ENCODE measurements at regions not wholly inside any gene's neighbourhood (a gene's known extent, or its start where the extent isn't known, plus 50 kb on each side); places are given as distances from the start of the nearest gene placed in this dataset.

DNA sequence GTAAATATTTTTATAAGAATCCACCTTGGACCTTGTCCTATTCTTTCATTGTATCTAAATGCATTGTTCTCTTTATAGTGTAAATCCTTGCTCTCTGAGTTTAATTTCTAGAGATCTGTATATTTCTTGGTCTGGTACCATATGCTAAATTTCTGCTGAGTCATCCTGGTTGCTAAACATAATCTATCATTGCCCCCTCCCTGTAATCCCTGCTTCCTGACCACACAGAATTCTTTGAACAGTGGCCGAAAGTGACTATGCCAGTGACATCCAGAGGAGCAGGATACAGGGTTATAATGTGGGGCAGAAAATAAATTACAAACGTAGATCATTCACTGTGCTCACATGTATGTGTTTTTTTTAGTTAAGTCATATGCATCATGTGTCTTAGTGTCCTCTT, 143.1 kb downstream of the DIPK2A start:
- no peak overlapping the region for H3K14ac ChIP-seq (ENCODE audit: insufficient read depth, low read length)
- H4K8ac ChIP-seq (replicated peaks; ENCODE audit: insufficient read length, low read depth, low read length): no peak overlapping the region
- TF ChIP-seq, protein P1, sequence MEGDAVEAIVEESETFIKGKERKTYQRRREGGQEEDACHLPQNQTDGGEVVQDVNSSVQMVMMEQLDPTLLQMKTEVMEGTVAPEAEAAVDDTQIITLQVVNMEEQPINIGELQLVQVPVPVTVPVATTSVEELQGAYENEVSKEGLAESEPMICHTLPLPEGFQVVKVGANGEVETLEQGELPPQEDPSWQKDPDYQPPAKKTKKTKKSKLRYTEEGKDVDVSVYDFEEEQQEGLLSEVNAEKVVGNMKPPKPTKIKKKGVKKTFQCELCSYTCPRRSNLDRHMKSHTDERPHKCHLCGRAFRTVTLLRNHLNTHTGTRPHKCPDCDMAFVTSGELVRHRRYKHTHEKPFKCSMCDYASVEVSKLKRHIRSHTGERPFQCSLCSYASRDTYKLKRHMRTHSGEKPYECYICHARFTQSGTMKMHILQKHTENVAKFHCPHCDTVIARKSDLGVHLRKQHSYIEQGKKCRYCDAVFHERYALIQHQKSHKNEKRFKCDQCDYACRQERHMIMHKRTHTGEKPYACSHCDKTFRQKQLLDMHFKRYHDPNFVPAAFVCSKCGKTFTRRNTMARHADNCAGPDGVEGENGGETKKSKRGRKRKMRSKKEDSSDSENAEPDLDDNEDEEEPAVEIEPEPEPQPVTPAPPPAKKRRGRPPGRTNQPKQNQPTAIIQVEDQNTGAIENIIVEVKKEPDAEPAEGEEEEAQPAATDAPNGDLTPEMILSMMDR (conservative IDR thresholded peaks at IDR 0.05): no peak
- no peak overlapping the region for H4K5ac ChIP-seq (ENCODE audit: insufficient read length, low read depth, low read length)
- no peak overlapping the region for H2AK5ac ChIP-seq (ENCODE audit: insufficient read length, low read length)
- no peak overlapping the region for H3K4ac ChIP-seq (ENCODE audit: low read depth, low read length)
- H3K23ac ChIP-seq (ENCODE audit: insufficient read length, low read depth, low read length): no peak overlapping the region
- H3K23me2 ChIP-seq (ENCODE audit: insufficient read length, low read depth, low read length, poor library complexity, severe bottlenecking): no peaks in the 10 kb centered on the region
- no peak overlapping the region for H3K18ac ChIP-seq (ENCODE audit: insufficient read length, low read depth, low read length)
- WGBS (ENCODE audit: extremely low coverage, insufficient read length, low lambda C conversion rate): no CpG with 5 or more reads among the region's 2 CpGs
- no peaks in the 10 kb centered on the region; the same call in 1 of the 2 replicates for H3K27me3 ChIP-seq (ENCODE audit: insufficient read depth, low read length)
- H2BK120ac ChIP-seq (ENCODE audit: low read depth, low read length, poor library complexity, severe bottlenecking): no peak overlapping the region
- no peak overlapping the region for H3K9ac ChIP-seq (ENCODE audit: extremely low read depth, insufficient read length, low read length)
- no peak overlapping the region for H4K91ac ChIP-seq (ENCODE audit: insufficient read length, low read depth, low read length)
- no peaks in the 10 kb centered on the region for H3K9me3 ChIP-seq (ENCODE audit: control insufficient read depth, low read depth, low read length)
- H2AFZ ChIP-seq (ENCODE audit: low read length): no peak overlapping the region
- H3K4me1 Mint-ChIP-seq: peaks cover 19 to 26% of the 10 kb centered on the region in 2 experiments
- H3K4me1 ChIP-seq (ENCODE audit: insufficient read depth, low read length): peaks cover 4% of the 10 kb centered on the region; the same call in 1 of the 2 replicates
- H2BK20ac ChIP-seq (ENCODE audit: low read depth, low read length, poor library complexity, severe bottlenecking): no peak overlapping the region
- DNase-seq: no peak
- no peak overlapping the region for H2BK12ac ChIP-seq (ENCODE audit: insufficient read length, low read depth, low read length)
- peaks cover 0 to 2% of the 10 kb centered on the region in 2 experiments; a peak in 1 of 5 replicates for H3K9me3 Mint-ChIP-seq
- H3K36me3 Mint-ChIP-seq (ENCODE audit: insufficient read depth in 1 of 3, low read depth in 3 of 3): peaks cover 0 to 6% (median 0%) of the 10 kb centered on the region in 3 experiments; a peak in 2 of 7 replicates
- H3K56ac ChIP-seq (ENCODE audit: insufficient read length, low read depth, low read length): no peak overlapping the region
- H2BK5ac ChIP-seq (ENCODE audit: insufficient read length, low read length): no peak overlapping the region
- no peak overlapping the region for H3K4me2 ChIP-seq (ENCODE audit: insufficient read depth, insufficient read length, low read length)
- H3K4me3 Mint-ChIP-seq: no peak overlapping the region
- no peaks in the 10 kb centered on the region for H3K27me3 Mint-ChIP-seq (ENCODE audit: low read depth)
- H3K79me1 ChIP-seq (ENCODE audit: insufficient read depth, low read depth, low read length, poor library complexity, severe bottlenecking): no peaks in the 10 kb centered on the region
- no peaks in the 10 kb centered on the region for H4K20me1 ChIP-seq (ENCODE audit: control insufficient read depth, insufficient read depth, insufficient read length)
- H3K79me2 ChIP-seq (ENCODE audit: insufficient read depth, low read length): no peaks in the 10 kb centered on the region
- no peak overlapping the region for H3T11ph ChIP-seq (ENCODE audit: low read length)
- H3K27ac Mint-ChIP-seq: peak overlapping the region in 2 of 3 experiments; percentile 20 to 55; a peak in 3 of 7 replicates
- no peak overlapping the region for H3K27ac ChIP-seq (ENCODE audit: insufficient read length, low read depth, low read length)
- no peak overlapping the region for H2BK15ac ChIP-seq (ENCODE audit: low read depth, low read length)

Data from H9 (cell line).